H9 (cell line): ENCODE measurements at regions not wholly inside any gene's neighbourhood (a gene's known extent, or its start where the extent isn't known, plus 50 kb on each side); places are given as distances from the start of the nearest gene placed in this dataset.

Experiments
- DNase-seq: peaks from one replicate; pipeline ENCODE4 v3.0.0-alpha.2; 2017
- H2AFZ ChIP-seq: one replicate; pipeline ENCODE4 v1.6.1; 2013; ENCODE audit warnings: mild to moderate bottlenecking, low read length, control low read depth, moderate library complexity
- H2AK5ac ChIP-seq: 2 replicates; pipeline ENCODE4 v1.6.1; 2013; ENCODE audit warnings: low read length, control low read depth, mixed read lengths; ENCODE audit not compliant: insufficient read length
- H2BK120ac ChIP-seq: one replicate; pipeline ENCODE4 v1.6.1; 2013; ENCODE audit warnings: low read depth, mild to moderate bottlenecking, low read length, control low read depth, inconsistent platforms; ENCODE audit not compliant: poor library complexity, severe bottlenecking
- H2BK12ac ChIP-seq: 2 replicates; pipeline ENCODE4 v1.6.1; 2013; ENCODE audit warnings: low read length, control low read depth, mixed read lengths, low read depth; ENCODE audit not compliant: insufficient read length
- H2BK15ac ChIP-seq: 2 replicates; pipeline ENCODE4 v1.6.1; 2013; ENCODE audit warnings: low read depth, low read length, control low read depth
- H2BK20ac ChIP-seq: one replicate; pipeline ENCODE4 v1.6.1; 2013; ENCODE audit warnings: low read depth, mild to moderate bottlenecking, low read length, control low read depth, inconsistent platforms; ENCODE audit not compliant: poor library complexity, severe bottlenecking
- H2BK5ac ChIP-seq: 2 replicates; pipeline ENCODE4 v1.6.1; 2013; ENCODE audit warnings: low read length, control low read depth, mixed read lengths; ENCODE audit not compliant: insufficient read length
- H3K14ac ChIP-seq: 2 replicates; pipeline ENCODE4 v1.6.1; 2013; ENCODE audit warnings: low read length, control low read depth; ENCODE audit not compliant: insufficient read depth
- H3K18ac ChIP-seq: 2 replicates; pipeline ENCODE4 v1.6.1; 2013; ENCODE audit warnings: low read depth, mild to moderate bottlenecking, mixed read lengths, low read length, control low read depth; ENCODE audit not compliant: insufficient read length
- H3K23ac ChIP-seq: 2 replicates; pipeline ENCODE4 v1.6.1; 2013; ENCODE audit warnings: low read length, control low read depth, mixed read lengths, low read depth; ENCODE audit not compliant: insufficient read length
- H3K23me2 ChIP-seq: 2 replicates; pipeline ENCODE4 v1.6.1; 2013; ENCODE audit warnings: low read depth, mild to moderate bottlenecking, mixed read lengths, low read length, control low read depth; ENCODE audit not compliant: insufficient read length, poor library complexity, severe bottlenecking
- H3K27ac ChIP-seq: 2 replicates; pipeline ENCODE4 v1.5.1; 2013; ENCODE audit warnings: low read length, control low read depth, mixed read lengths, low read depth; ENCODE audit not compliant: insufficient read length
- H3K27me3 ChIP-seq: 2 replicates; pipeline ENCODE4 v1.6.1; 2013; ENCODE audit warnings: low read length, control low read depth, inconsistent platforms; ENCODE audit not compliant: insufficient read depth
- H3K4ac ChIP-seq: 2 replicates; pipeline ENCODE4 v1.6.1; 2013; ENCODE audit warnings: low read depth, mild to moderate bottlenecking, control low read depth, inconsistent platforms, low read length, moderate library complexity
- H3K4me1 ChIP-seq: 2 replicates; pipeline ENCODE4 v1.6.1; 2013; ENCODE audit warnings: low read length, control low read depth, inconsistent platforms; ENCODE audit not compliant: insufficient read depth
- H3K4me2 ChIP-seq: 2 replicates; pipeline ENCODE4 v1.6.1; 2013; ENCODE audit warnings: low read length, control low read depth, mixed read lengths; ENCODE audit not compliant: insufficient read length, insufficient read depth
- H3K56ac ChIP-seq: 2 replicates; pipeline ENCODE4 v1.6.1; 2013; ENCODE audit warnings: low read depth, mild to moderate bottlenecking, mixed read lengths, low read length, control low read depth; ENCODE audit not compliant: insufficient read length
- H3K79me1 ChIP-seq: 2 replicates; pipeline ENCODE4 v1.6.1; 2013; ENCODE audit warnings: low read depth, mild to moderate bottlenecking, moderate library complexity, low read length, control low read depth, inconsistent platforms; ENCODE audit not compliant: insufficient read depth, poor library complexity, severe bottlenecking
- H3K79me2 ChIP-seq: 2 replicates; pipeline ENCODE4 v1.6.1; 2013; ENCODE audit warnings: low read length, control low read depth, inconsistent platforms; ENCODE audit not compliant: insufficient read depth
- H3K9ac ChIP-seq: 2 replicates; pipeline ENCODE4 v1.6.1; 2013; ENCODE audit warnings: low read length, control low read depth, mixed read lengths; ENCODE audit not compliant: insufficient read length; ENCODE audit errors: extremely low read depth
- H3K9me3 ChIP-seq: one replicate; pipeline ENCODE4 v1.6.1; 2013; ENCODE audit warnings: low read depth, low read length, inconsistent platforms; ENCODE audit not compliant: control insufficient read depth
- H3T11ph ChIP-seq: one replicate; pipeline ENCODE4 v1.6.1; 2013; ENCODE audit warnings: mild to moderate bottlenecking, low read length, control low read depth, inconsistent platforms
- H4K20me1 ChIP-seq: one replicate; pipeline ENCODE4 v1.6.1; 2013; ENCODE audit not compliant: control insufficient read depth, insufficient read length, insufficient read depth
- H4K5ac ChIP-seq: 2 replicates; pipeline ENCODE4 v1.6.1; 2013; ENCODE audit warnings: low read depth, mild to moderate bottlenecking, mixed read lengths, low read length, control low read depth; ENCODE audit not compliant: insufficient read length
- H4K8ac ChIP-seq: replicated peaks from 2 replicates; pipeline ENCODE4 v1.6.1; 2013; ENCODE audit warnings: low read length, control low read depth, mixed read lengths, low read depth; ENCODE audit not compliant: insufficient read length
- H4K91ac ChIP-seq: 2 replicates; pipeline ENCODE4 v1.6.1; 2013; ENCODE audit warnings: low read depth, mild to moderate bottlenecking, moderate library complexity, mixed read lengths, low read length, control low read depth; ENCODE audit not compliant: insufficient read length
- H3K27ac Mint-ChIP-seq, 3 experiments: 2 replicates in 2 of 3; 3 replicates in 1 of 3; pipeline ENCODE4 v1.8.0; 2020 to 2021; ENCODE audit warnings: mixed read lengths in 3 of 3, mild to moderate bottlenecking in 1 of 3, moderate library complexity in 1 of 3
- H3K27me3 Mint-ChIP-seq: 2 replicates; pipeline ENCODE4 v1.8.0; 2021; ENCODE audit warnings: low read depth, mild to moderate bottlenecking, moderate library complexity, mixed read lengths
- H3K36me3 Mint-ChIP-seq, 3 experiments: 2 replicates in 2 of 3; 3 replicates in 1 of 3; pipeline ENCODE4 v1.8.0; 2020 to 2021; ENCODE audit warnings: low read depth in 3 of 3, mixed read lengths in 3 of 3; ENCODE audit not compliant: insufficient read depth in 1 of 3
- H3K4me1 Mint-ChIP-seq, 2 experiments: 2 replicates each; pipeline ENCODE4 v1.8.0; 2020; ENCODE audit warnings: mixed read lengths in 2 of 2
- H3K4me3 Mint-ChIP-seq, 2 experiments: 2 replicates in 1 of 2; 3 replicates in 1 of 2; pipeline ENCODE4 v1.8.0; 2020 to 2021; ENCODE audit warnings: mild to moderate bottlenecking in 2 of 2, mixed read lengths in 2 of 2, moderate library complexity in 1 of 2
- H3K9me3 Mint-ChIP-seq, 2 experiments: 2 replicates in 1 of 2; 3 replicates in 1 of 2; pipeline ENCODE4 v1.8.0; 2020; ENCODE audit warnings: mild to moderate bottlenecking in 2 of 2, mixed read lengths in 2 of 2, moderate library complexity in 1 of 2
- WGBS: extraction: QIAGEN DNeasy Blood & Tissue Kit; methylation state at CpG from one replicate; pipeline ENCODE4 v1.1.7; 2013; ENCODE audit warnings: missing lambda C conversion rate, low lambda C conversion rate, mixed read lengths; ENCODE audit not compliant: insufficient read length; ENCODE audit errors: extremely low coverage; 5-methylcytosine and 5-hydroxymethylcytosine counted together
- TF ChIP-seq, protein P1 (sequence below): fragments of 200-600 bp; sonication (generic); conservative IDR thresholded peaks from 3 replicates; pipeline ENCODE4 v1.8.0; 2021; ENCODE audit warnings: antibody characterized with exemption, mild to moderate bottlenecking

DNA sequence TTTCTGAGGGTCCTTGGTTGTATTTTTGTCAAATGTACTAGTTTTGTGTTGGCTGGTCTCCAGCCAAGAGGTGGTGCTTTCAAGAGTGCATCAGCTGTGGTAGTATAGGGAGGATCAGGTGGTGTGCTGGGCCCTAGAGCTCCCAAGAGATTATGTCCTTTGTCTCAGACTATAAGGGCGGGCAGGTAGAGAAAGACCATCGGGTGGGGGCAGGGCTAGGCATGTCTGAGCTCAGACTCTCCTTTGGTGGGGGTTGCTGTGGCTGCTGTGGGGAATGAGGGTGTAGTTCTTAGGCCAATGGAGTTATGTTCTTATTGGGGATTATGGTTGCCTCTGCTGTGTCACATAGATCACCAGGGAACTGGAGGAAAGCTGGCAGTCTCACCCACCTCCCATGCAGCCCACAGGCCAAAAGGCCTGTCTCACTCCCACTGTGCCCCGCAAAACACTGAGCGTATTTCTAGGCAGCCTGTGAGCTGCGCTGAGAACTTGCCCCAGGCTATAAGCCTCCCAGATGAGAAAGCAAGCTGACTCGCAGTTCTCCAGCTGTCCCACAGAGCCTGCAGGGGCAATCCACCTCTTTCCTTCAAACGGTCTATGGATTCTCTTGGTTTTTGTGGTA, 1066.7 kb downstream of the GRM8 start:
- Histone ChIP-seq H3K23ac (no peak overlapping the region), H2AFZ (no peak overlapping the region), H2BK12ac (no peak overlapping the region), H2BK120ac (no peak overlapping the region), H3K14ac (no peak overlapping the region), H3K79me1 (no peaks in the 10 kb centered on the region), H4K20me1 (no peaks in the 10 kb centered on the region), H4K5ac (no peak overlapping the region), H4K8ac (no peak overlapping the region), H3K4ac (no peak overlapping the region), H3K79me2 (no peaks in the 10 kb centered on the region), H3K9me3 (no peaks in the 10 kb centered on the region), H2BK5ac (no peak overlapping the region), H3K27ac (no peak overlapping the region), H3K18ac (no peak overlapping the region), H4K91ac (no peak overlapping the region), H2BK15ac (no peak overlapping the region), H3K23me2 (no peaks in the 10 kb centered on the region), H3K9ac (no peak overlapping the region), H3K56ac (no peak overlapping the region), H3K4me1 (peaks cover 4% of the 10 kb centered on the region; the same call in 1 of the 2 replicates), H2BK20ac (no peak overlapping the region), H3K4me2 (no peak overlapping the region), H2AK5ac (no peak overlapping the region), H3T11ph (no peak overlapping the region), H3K27me3 (no peaks in the 10 kb centered on the region)
- H3K27ac Mint-ChIP-seq: peak overlapping the region in 2 of 3 experiments; percentile 17 to 87; a peak in 4 of 7 replicates
- H3K4me1 Mint-ChIP-seq: peaks cover 13 to 20% of the 10 kb centered on the region in 2 experiments
- no peaks in the 10 kb centered on the region for H3K27me3 Mint-ChIP-seq
- 0 out of 7 replicates have a peak, but pooled peaks cover 0 to 3% (median 0%) of the 10 kb centered on the region in 3 experiments for H3K36me3 Mint-ChIP-seq
- TF ChIP-seq, protein P1, sequence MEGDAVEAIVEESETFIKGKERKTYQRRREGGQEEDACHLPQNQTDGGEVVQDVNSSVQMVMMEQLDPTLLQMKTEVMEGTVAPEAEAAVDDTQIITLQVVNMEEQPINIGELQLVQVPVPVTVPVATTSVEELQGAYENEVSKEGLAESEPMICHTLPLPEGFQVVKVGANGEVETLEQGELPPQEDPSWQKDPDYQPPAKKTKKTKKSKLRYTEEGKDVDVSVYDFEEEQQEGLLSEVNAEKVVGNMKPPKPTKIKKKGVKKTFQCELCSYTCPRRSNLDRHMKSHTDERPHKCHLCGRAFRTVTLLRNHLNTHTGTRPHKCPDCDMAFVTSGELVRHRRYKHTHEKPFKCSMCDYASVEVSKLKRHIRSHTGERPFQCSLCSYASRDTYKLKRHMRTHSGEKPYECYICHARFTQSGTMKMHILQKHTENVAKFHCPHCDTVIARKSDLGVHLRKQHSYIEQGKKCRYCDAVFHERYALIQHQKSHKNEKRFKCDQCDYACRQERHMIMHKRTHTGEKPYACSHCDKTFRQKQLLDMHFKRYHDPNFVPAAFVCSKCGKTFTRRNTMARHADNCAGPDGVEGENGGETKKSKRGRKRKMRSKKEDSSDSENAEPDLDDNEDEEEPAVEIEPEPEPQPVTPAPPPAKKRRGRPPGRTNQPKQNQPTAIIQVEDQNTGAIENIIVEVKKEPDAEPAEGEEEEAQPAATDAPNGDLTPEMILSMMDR: no peak
- H3K9me3 Mint-ChIP-seq: peaks cover 0 to 3% of the 10 kb centered on the region in 2 experiments; a peak in 3 of 5 replicates
- H3K4me3 Mint-ChIP-seq: no peak overlapping the region
- whole genome bisulfite sequencing: no CpG with 5 or more reads among the region's 7 CpGs
- DNase-seq: peak; percentile 75
